SIG-M5 treated with dmso at 0.1 percent for 504 hours (cell line): ENCODE measurements at regions not wholly inside any gene's neighbourhood (a gene's known extent, or its start where the extent isn't known, plus 50 kb on each side); places are given as distances from the start of the nearest gene placed in this dataset.
A peak's percentile ranks its signal among the peaks of the same experiment; 100 is the strongest.
"Not testable (repeated sequence)": the region's sequence is repeated elsewhere in the genome, so short reads cannot be mapped to it uniquely, and the experiment has no call there.

ENCODE experiments used
- DNase-seq: peaks from one replicate; lab custom pipeline; 2025; ENCODE audit not compliant: unreplicated experiment; lab: John Stamatoyannopoulos, UW

DNA sequence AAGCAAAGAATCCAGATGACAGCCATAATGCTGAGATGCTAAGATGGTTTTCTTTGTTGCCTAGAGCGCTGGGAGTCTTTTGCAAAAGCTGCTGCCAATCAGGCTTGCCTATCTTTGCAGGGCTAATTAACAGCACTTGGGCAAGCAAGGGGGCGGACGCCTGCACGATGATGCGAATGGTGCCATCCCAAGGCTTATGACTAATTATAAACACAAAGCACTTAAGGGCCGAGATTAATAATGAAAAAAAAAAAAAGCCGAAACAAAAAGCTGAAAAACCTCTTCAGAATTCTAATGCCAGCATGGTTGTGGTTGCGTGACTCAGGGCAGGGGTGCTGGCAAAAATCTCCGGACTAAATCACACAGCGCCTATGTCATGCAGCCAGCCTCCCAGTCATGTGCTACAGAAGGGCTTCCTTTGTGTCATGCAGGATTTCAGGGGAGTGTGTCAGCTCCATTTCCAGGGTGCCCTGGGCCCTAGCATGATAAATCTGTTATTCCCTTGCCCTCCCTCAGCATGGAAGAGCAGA lies 185.0 kb upstream of the ANKRD28 start:
- DNase-seq: no peak

DNA sequence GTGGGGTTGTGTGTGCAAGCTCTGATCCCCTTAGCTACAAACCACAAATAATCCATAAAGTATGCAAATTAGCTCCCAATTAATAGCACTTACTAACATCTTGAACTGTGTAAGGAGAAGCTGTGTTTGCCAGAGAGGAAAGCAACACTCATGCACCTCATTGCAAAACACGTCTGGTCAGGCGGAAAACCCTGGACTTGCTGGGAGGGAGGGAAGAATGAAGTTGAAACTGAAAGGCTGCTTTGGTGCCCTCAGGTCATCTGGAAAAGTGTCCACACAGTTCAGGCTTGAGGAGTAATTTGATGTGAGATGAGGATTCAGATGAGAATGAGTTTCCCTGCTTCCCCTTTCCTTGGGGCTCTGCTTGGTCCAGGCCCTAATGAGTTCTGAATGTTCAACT lies 185.5 kb upstream of the ANKRD28 start:
- DNase-seq: no peak

DNA sequence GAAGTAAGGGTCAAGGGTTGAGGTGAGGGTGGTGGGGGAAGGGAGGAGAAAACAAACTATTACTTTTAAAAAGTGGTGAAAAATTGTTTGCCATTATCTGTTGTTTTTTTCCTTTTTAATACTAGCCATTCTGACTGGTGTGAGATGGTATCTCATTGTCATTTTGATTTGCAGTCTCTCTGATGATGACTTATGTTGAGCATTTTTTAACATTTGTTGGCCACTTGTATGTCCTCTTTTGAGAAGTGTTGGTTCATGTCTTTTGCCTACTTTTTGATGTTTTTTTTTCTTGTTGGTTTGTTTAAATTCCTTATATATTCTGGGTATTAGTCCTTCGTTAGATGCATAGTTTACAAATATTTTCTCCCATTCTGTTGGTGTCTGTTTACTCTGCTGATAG lies 185.9 kb upstream of the ANKRD28 start:
- DNase-seq: no peak

DNA sequence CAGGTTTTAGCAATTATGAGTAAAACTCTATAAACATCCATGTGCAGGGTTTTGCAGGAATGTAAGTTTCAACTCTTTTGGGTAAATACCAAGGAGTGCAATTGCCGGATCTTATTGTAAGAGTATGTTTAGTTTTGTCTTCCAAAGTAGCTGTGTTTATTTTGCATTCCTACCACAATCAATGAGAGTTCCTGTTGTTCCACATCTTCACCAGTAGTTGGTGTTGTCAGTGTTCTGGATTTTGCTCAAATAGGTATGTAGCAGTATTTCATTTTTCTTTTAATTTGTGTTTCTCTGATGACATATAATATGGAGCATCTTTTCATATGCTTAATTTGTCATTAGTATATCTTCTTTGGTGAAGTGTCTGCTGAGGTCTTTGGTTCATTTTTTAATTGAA lies 185.1 kb upstream of the GALNT15 start:
- peak; percentile 26 for DNase-seq

DNA sequence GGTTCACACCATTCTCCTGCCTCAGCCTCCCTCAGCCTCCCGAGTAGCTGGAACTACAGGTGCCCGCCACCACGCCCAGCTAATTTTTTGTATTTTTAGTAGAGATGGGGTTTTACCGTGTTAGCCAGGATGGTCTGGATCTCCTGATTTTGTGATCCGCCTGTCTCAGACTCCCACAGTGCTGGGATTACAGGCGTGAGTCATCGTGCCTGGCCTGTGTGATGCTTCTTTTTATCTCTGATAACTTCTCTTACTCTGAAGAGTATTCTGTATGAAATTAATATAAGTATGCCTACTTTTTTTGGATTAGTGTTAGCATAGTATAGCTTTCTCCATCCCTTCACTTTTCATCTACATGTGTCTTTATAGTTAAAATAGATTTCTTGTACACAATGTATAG lies 180.8 kb upstream of the GALNT15 start:
- not testable (repeated sequence) for DNase-seq

DNA sequence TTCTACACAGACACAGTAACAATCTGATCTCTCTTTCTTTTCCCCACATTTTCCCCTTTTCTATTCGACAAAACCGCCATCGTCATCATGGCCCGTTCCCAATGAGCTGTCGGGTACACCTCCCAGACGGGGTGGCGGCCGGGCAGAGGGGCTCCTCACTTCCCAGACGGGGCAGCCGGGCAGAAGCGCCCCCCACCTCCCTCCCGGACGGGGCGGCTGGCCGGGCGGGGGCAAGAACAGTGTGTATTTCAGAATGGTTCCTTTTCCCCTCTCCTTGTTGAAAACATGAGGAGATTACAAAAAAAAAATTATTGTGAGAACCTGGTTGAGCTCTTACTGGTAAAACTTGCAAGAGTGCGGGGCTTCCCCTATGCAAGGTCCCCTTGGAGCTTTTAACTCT lies 178.0 kb upstream of the GALNT15 start:
- DNase-seq: not testable (repeated sequence)

DNA sequence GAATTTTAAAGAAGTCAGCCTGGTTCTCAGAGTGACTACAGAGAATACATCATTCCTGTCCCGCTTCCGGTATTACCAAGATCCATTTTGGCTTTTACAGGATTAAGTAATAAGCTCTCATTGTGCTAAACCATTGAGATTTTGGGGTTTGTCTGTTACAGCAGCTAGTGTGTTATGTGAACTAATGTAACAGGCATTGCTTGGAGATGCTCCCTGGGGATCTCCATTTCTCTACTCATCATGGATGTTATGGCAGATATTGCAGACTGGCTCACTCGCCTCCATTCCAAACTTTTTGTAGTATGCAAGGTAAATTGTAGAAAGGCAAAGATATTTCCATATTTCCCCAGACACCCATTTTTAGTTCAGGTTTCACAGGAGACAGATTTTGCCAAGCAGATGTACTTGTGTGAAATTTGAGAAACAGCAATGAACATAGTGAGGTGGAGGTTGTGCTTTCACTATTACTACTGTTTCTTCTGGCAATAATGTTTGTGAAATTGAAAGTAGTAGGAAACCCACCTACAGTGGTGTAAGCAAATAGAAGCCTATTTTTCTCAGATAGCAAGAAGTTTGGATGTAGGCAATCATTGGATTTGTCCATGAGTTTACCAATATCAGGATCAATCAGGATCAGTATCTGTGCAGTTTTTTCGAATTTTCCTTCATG lies 177.1 kb upstream of the GALNT15 start:
- DNase-seq: no peak

DNA sequence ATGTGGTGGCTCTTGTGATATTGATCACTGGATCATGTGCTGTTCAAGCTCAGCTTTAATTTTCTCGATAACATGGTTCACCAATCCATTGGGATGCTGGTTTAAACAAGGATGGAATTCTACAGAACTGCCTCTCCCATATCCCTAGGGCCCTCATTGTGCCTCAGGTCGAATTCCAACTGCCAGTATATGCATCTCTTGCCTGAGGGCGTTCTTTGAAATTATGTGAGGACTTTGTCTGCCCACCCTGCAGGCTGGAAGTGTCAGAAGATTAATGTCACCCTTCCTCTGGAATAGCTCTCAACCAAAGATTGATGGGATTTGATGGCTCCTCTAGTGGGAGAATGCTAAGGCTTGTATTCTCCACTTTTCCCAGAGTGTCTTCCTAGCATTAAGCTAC lies 175.6 kb upstream of the GALNT15 start:
- DNase-seq: no peak

DNA sequence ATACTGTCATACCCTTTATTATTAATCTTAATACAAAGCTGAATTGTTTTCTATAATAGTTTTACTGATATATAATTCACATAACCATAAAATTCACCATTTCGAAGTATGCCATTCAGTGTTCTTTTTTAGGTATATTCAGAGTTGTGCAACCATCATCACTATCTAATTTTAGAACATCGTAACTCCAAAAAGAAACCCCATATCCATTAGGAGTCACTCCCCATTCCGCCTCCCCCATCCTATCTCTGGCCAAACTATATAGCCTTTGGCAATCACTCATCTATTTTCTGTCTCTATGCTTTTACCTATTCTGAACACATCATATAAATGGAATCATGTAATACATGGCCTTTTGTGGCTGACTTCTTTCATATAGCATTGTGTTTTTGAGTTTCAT lies 169.7 kb upstream of the GALNT15 start:
- no peak for DNase-seq

DNA sequence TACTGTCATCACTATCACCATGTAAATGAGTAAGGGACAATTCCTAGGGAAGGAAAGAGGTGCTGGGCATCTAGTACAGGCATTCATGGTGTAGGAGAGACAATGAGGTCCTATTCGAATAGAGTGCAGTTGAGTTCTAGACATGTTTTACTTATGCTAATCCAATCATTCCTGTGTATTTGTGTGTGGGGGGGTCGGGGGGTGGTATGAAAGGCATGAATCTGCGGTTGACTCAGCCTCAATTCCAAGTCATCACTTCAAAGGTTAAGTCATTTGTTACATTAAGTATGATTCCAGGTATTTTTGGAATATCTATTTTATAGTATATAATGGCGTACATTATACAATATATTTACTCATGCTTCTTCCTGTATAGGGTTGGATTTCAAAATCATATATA lies 163.1 kb upstream of the GALNT15 start:
- DNase-seq: no peak

DNA sequence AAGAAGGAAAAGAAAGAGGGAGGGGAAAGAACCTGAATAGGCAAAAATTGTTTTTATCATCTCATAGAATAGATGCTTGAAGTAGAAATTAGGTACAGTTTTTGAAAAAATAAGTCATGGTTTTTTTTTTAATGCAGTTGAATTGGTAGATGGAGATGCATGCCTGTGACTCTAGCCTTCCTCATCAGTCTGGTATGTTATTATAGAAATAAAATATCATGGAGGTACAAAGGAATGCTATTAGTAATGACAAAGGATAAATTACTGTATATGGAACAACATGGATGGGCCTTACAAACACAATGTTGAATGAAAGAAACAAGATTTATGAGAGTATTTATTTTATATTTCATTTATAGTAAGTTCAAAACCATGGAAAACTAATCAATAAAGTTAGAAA lies 162.4 kb upstream of the GALNT15 start:
- no peak for DNase-seq

DNA sequence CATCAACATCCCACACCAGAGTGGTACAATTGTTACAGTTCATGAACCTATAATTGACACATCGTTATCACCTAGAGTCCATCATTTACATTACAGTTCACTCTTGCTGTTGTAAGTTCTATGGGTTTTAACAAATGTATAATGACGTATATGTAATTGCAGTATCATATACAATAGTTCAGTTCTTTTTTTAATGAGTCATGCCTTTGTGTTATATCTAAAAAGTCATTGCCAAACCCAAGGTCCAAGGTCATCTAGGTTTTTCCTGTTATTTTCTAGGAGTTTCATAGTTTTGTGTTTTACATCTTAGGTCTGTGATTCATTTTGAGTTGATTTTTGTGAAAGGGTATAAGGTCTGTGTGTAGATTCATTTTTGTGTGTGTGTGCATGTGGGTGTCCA lies 160.9 kb upstream of the GALNT15 start:
- no peak for DNase-seq

DNA sequence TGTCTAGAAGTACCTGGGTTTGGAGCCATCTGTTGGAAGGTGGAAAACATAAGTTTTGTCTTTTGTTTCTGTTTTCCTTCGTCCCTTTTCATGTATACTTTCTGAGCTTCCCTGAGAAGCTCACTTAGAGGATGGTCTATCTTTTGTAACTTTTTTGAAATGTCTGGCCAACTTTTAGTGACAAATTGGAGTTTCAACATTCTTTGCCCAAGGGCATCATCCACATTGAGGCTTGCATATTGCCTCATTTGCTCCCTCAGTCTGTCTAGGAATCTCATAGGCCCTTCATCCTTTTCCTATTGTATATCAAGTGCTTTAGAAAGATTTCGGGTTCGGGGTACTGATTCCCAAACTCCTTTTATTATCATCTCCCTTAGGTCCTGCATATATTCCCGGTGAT lies 152.7 kb upstream of the GALNT15 start:
- DNase-seq: not testable (repeated sequence)

DNA sequence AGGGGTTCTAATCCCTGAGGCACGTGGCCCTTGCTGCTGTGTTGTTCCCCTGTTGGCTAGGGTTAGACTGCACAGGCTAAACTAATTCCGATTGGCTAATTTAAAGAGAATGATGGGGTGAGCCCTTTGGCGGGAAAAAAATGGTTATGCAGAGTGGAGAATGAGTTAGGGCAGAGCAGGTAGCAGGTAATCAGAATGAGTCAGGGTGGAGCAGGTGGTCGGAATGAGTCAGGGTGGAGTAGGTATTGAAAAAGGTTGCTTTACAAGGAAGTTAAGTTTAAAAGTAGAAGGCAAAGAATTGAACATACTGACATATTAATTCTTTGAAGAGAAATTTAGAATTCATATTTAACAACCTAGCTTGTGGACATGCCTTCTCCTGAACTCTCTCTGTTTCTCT lies 150.6 kb upstream of the GALNT15 start:
- not testable (repeated sequence) for DNase-seq

DNA sequence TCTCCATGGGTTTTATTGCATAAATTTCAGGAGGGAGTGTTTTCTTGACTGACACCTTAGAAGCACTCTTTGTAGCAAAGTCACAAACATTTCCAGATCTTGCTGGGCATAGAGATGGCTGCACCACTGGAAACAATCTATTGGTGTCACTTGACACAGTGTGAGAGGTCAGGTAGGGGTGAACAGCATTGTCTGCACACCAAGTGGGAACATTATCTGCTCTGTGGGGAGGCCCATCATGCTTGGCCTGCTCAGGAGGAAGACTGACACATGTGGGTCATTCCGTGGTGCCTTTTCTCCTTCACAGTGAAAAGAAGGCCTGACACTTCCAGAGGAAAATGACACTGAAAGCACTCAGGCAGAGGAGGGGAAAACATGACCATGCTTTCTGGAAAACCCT lies 149.9 kb upstream of the GALNT15 start:
- DNase-seq: no peak

DNA sequence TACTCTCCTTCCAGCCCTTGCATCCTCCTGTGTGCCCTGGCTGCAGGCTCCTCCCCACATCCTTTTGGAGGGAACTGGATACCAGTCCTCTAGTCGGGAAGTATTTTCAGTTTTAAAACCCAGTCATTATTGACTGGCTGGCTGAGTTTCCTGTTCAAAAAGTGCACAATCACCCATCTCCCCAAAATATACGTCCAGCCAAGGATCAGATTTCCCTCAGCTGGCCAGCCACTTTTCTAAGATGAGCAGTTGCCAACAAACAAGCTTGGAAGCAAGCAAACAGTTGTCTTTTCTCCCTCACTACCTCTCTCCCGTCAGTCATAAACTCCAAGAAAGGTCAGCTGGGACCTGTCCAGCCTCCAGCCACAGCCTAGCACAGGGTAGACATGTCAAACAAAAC lies 147.7 kb upstream of the GALNT15 start:
- no peak for DNase-seq

DNA sequence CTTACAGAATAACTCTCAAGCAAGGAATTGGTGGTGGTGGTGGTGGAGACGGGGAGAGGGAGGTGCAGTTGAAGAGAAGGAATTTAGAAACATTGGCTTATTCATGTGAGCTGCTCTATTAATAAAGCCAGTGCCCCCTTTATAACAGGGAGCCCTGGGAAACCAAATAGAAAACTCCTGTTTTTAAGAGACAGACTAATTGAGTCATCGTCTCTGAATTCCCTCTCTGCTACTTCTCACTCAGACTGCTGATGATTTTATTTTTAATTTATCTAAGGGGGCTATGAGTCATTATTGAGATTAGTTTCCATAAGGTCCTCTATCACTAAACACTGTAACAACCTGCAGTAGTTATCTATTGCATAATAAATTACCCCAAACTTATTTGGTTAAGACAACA lies 145.9 kb upstream of the GALNT15 start:
- no peak for DNase-seq

DNA sequence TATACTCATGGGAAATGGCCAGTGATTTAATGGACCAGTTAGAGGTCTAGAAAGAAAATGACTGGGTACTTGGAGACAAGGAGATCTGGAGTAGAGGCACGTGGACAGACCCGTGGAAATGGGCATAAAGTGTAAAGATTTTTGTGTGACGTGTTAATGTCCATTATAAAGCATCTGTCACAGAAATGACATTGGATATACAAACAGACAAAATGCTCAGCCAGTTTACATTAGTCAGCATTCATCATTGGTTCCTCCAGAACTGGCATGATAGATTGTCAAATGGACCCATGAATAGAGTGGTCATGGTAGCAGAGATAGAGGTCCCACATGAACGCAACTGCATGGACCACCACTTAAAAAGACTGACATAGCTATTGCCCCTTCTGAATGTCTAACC lies 144.1 kb upstream of the GALNT15 start:
- DNase-seq: no peak

DNA sequence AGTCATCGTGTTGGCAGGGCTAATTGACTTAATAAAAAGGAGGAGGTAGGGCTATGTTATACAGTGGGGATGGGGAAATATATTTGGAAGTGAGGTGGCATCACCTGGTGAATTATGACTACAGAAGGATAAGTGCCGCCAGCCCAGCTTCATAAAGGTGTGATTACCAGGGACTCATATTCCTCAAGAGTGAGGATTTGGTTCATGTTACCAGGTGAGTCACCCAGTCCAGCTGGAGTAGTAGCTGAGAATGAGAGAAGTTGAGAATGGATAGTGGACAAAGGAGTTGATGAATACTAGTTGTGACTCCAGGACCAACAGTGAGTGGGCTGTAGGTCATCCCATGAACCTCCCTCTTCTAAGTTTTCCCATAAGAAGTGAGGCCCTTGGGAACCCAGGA lies 143.0 kb upstream of the GALNT15 start:
- DNase-seq: no peak

DNA sequence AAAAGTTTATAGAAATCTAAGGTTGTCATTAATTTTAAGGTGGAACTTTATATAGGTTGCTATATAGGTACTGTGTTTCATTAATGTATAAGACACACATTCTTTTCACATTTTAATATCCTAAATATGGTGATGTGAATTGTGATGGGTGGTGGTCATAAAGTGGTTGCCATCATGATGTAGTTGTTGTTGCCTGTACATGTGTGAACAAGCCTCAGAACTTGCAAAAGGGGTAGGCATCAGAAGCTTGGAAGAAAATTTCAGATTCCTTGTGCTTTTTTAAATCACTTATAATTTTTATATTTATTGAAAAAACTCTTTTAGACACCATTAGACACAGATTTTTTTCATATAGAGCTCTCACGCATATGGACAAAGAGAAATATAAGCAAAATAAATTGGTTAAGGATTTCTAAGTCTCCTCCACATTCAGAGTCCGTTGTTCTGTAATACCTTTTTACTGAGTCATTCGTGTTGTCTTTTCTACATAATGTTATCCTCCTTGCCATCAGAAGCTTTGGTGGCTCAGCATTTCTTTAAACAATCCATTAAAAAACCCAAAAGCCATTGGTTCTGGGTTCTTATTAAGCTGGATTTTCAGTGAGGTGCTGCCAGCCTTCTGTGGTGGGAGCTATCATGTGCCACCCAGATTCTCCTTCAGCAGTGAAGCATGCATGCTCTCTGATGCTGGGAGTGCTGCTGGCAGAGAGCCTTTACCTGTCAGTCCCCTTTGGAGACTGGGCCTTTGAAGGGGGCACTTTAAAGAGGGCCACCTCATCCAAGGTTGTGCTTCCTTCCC lies 140.4 kb upstream of the GALNT15 start:
- no peak for DNase-seq

DNA sequence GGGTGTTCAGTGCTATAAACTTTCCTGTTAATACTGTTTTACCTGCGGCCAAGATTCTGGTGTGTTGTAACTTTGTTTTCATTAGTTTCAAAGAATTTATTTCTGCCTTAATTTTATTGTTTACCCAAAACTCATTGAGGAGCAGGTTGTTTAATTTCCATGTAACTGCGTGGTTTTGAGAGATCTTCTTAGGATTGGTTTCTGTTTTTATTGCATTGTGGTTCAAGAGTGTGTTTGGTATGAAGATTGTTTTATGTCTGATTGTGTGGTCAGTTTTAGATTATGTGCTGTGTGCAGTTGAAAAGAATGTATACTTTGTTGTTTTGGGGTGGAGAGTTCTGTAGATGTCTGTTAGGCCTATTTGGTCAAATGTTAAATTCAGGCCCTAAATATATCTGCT lies 133.5 kb upstream of the GALNT15 start:
- DNase-seq: no peak
